Heart right ventricle (tissue), 16 donors: ENCODE measurements at regions not wholly inside any gene's neighbourhood (a gene's known extent, or its start where the extent isn't known, plus 50 kb on each side); places are given as distances from the start of the nearest gene placed in this dataset.

ENCODE experiments used
- ATAC-seq, 8 donors: fragments of 200-7000 bp; cut with Tn5 transposase; one replicate each; pipeline ENCODE4 v1.9.1; 2020; ENCODE audit warnings: mild to moderate bottlenecking in 8 of 8, moderate library complexity in 8 of 8, moderate number of reproducible peaks in 1 of 8
- DNase-seq, 2 donors: peaks; one replicate each; pipeline ENCODE4 v3.0.0-alpha.2; 2020
- H3K27ac ChIP-seq, 10 donors: fragments of 200-600 bp; sonication (generic) in 2 of 10; one replicate each; pipeline versions ENCODE4 v1.5.0 to v1.8.0; 2020 to 2022; ENCODE audit warnings: mild to moderate bottlenecking in 3 of 10
- H3K27me3 ChIP-seq, 7 donors: fragments of 200-600 bp; one replicate each; pipeline ENCODE4 v1.8.0; 2021 to 2022; ENCODE audit warnings: mild to moderate bottlenecking in 2 of 7
- H3K36me3 ChIP-seq, 9 donors: fragments of 200-600 bp; sonication (generic) in 1 of 9; one replicate each; pipeline versions ENCODE4 v1.5.0 to v1.8.0; 2020 to 2022; ENCODE audit warnings: mild to moderate bottlenecking in 2 of 9
- H3K4me1 ChIP-seq, 9 donors: fragments of 200-600 bp; sonication (generic) in 1 of 9; one replicate each; pipeline versions ENCODE4 v1.5.0 to v1.8.0; 2020 to 2022; ENCODE audit warnings: mild to moderate bottlenecking in 4 of 9
- H3K4me3 ChIP-seq, 10 donors: fragments of 200-600 bp; sonication (generic) in 2 of 10; one replicate each; pipeline versions ENCODE4 v1.5.0 to v1.8.0; 2020 to 2022; ENCODE audit warnings: mild to moderate bottlenecking in 7 of 10, moderate library complexity in 2 of 10
- H3K9me3 ChIP-seq, 11 donors: fragments of 200-600 bp in 10 of 11; sonication (generic) in 2 of 11; one replicate each; pipeline versions ENCODE4 v1.5.0 to v1.8.0; 2013 to 2022; ENCODE audit warnings: mild to moderate bottlenecking in 2 of 11, control low read depth in 1 of 11, moderate library complexity in 1 of 11
- whole genome bisulfite sequencing, 2 donors: extraction: QIAGEN DNeasy Blood & Tissue Kit; methylation state at CpG; one replicate each; pipeline ENCODE4 v1.1.7; 2013; ENCODE audit warnings: inconsistent platforms in 1 of 2; 5-methylcytosine and 5-hydroxymethylcytosine counted together
- intact Hi-C, 10 donors: fragments of 100-400 bp; cut with DNase I; formaldehyde crosslinking; loops; one replicate each; pipeline versions ENCODE4 v1.11.1 to v1.14.2; 2022
- TF ChIP-seq, protein P1 (sequence below), 9 donors: fragments of 200-600 bp; sonication (generic) in 2 of 9; IDR thresholded peaks; one replicate each; pipeline versions ENCODE4 v1.5.0 to v1.8.0; 2021 to 2022; ENCODE audit warnings: antibody characterized with exemption in 9 of 9, mild to moderate bottlenecking in 5 of 9, moderate library complexity in 1 of 9
- donor health status: Arrhythmogenic right ventricular cardiomyopathy.
- donor health status: ischemic (EF 13 %, LVEDD 7.1; RV severe dilation, severe dysfunction).
- donor health status: healthy with polysubstance abuse.
- donor health status: DM: no; HTN: yes; CAD: no.
- donor health status: DM: no; HTN: no; CAD: no.
- donor health status: ischemic (EF 25% LVEDD 6.9; RV normal size, moderate dysfunction).
- donor health status: ischemic (EF 25% LVEDD 5.7; RV mildly dilated, moderate dysfunction).
- donor health status: healthy.
- donor health status: DM: yes; HTN: yes; CAD: no.
- donor health status: Ischemic cardiomyopathy.
- donor health status: ischemic (EF 35%, LVEDD 5.7; RV mildly dilated, moderate dysfunction).
- donor health status: nonischemic (EF 11% LVEDD 7.7; RV severe dilation, severe dysfunction).
- donor health status: DM: yes; HTN: yes; CAD: no.
- donor health status: PGD.
- donor health status: ischemic (EF 29% LVEDD 5.4; RV normal size, mild dysfunction).
- donor health status: nonischemic (EF 23%, LVEDD 6.1; RV moderate dilation, normal function).

DNA sequence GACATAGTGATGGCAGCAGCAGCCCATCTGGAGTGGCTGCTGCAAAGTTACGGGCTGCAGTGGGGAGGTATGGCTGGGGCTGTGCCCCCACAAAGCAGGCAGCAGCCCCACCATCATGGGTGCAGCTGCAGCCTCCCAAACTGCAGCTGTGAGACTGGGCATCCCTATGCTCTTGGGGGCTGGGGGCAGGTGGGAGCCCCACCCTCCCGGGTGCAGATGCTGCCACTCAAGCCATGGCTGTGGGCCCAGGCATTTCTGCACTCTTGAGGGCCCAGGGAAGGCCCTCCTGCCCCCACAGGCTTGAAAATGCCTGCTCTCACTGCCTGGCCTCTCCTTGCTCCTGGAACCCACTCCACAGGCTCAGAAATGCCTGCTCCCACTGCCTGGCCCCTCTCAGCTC lies 389.4 kb downstream of the TEX13C start:
- no peak for ATAC-seq

DNA sequence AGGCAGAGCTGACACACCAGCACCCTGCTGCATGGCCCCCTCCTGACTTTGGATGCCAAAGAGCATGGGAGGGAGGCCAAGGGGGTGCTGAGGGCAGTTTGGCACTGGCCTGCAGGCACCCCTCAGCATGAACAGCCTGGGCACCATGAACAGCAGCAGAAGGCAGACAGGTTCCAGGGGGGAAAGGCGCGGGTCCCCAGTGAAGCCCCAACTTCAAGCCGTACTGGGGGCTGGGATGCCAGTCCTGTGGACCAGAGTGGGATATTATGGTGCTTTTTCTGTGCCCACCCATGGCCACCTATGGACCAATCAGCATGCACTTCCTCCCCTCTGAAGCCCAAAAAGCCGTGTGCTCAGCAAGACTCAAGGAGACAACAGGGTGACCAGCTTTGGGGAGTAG lies 389.9 kb downstream of the TEX13C start:
- intact Hi-C loops, result no loop called here
- DNase-seq, result no peak
- H3K27ac ChIP-seq, result no peak overlapping the region
- H3K36me3 ChIP-seq, result no peaks in the 10 kb centered on the region
- no peak overlapping the region for H3K4me3 ChIP-seq
- TF ChIP-seq, protein P1, sequence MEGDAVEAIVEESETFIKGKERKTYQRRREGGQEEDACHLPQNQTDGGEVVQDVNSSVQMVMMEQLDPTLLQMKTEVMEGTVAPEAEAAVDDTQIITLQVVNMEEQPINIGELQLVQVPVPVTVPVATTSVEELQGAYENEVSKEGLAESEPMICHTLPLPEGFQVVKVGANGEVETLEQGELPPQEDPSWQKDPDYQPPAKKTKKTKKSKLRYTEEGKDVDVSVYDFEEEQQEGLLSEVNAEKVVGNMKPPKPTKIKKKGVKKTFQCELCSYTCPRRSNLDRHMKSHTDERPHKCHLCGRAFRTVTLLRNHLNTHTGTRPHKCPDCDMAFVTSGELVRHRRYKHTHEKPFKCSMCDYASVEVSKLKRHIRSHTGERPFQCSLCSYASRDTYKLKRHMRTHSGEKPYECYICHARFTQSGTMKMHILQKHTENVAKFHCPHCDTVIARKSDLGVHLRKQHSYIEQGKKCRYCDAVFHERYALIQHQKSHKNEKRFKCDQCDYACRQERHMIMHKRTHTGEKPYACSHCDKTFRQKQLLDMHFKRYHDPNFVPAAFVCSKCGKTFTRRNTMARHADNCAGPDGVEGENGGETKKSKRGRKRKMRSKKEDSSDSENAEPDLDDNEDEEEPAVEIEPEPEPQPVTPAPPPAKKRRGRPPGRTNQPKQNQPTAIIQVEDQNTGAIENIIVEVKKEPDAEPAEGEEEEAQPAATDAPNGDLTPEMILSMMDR (IDR thresholded peaks at IDR 0.05), result no peak
- no peak for ATAC-seq
- WGBS, 2 donors, result 90 to 91% methylated on average over 3 to 4 of the region's 4 CpGs
- H3K4me1 ChIP-seq, result no peaks in the 10 kb centered on the region
- no peaks in the 10 kb centered on the region for H3K27me3 ChIP-seq
- H3K9me3 ChIP-seq, result peaks cover 0 to 7% (median 0%) of the 10 kb centered on the region in 11 donors

More for the DNA sequence above, 389.4 kb downstream of the TEX13C start:
- no peaks in the 10 kb centered on the region for H3K4me1 ChIP-seq
- WGBS, 2 donors, result 39 to 57% methylated on average over 2 of the region's 2 CpGs
- no peak overlapping the region for H3K4me3 ChIP-seq
- intact Hi-C loops, result no loop called here
- H3K27ac ChIP-seq, result no peak overlapping the region
- DNase-seq, result no peak
- H3K36me3 ChIP-seq, result no peaks in the 10 kb centered on the region
- TF ChIP-seq, protein P1 (IDR thresholded peaks at IDR 0.05), result no peak
- peaks cover 0 to 10% (median 0%) of the 10 kb centered on the region in 11 donors for H3K9me3 ChIP-seq
- H3K27me3 ChIP-seq, result no peaks in the 10 kb centered on the region

DNA sequence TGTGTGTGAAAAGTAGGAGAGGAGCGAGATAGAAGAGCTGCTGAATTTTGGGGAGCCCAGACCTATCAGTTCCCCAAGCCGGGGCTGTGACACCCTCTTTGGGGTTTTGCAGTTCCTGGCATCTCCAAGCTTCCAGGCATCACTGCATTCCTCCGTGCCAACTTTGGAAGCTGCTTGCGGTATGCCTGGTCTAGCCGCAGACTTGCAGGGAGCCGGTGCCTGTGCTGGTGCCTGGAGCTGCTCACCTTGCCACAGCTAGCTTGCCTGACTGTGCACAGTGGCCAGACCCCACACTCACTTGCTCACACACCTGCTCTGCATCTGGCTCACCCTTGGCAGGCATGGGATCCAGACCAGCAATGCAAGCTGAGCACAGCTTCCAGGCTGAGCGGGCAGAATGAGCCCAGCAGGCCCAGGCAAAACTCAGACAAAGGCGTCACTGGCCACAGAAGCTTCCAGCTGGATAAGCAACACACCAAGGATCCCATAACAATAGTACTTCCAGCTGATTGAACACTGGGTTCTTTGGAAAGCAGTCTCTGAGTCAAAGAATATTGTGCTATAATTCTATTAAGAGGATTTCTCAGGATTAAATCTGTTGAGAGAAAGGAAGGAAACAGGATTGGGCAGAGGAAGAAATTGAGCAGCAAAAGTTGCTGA lies 390.9 kb downstream of the TEX13C start:
- TF ChIP-seq, protein P1 (IDR thresholded peaks at IDR 0.05), result no peak
- Histone ChIP-seq H3K27me3 (no peaks in the 10 kb centered on the region), H3K9me3 (no peaks in the 10 kb centered on the region), H3K4me3 (no peak overlapping the region), H3K36me3 (no peaks in the 10 kb centered on the region), H3K27ac (no peak overlapping the region), H3K4me1 (no peaks in the 10 kb centered on the region)
- intact Hi-C loops, result no loop called here
- DNase-seq (no peak), ATAC-seq (no peak)
- 77 to 86% methylated on average over 8 of the region's 8 CpGs for WGBS, 2 donors

DNA sequence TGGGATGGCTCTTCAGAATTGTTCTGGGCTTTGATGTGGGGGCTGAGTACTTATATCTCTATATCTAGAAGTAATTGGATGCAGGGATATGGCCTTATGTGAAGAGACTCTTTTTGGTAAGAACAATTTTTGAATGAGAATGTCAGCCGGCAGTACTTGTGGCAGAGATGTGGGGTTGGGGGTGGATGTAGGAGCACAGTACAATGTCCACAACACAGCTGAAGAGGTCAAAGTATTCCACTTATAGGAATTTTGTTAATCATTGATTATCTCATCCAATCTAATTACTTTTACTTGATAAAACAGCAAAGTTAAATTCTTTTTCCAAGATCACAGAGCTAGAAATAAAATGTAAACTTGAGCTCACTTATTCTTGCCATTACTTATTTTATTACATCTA lies 391.4 kb downstream of the TEX13C start:
- Histone ChIP-seq H3K4me3 (no peak overlapping the region), H3K36me3 (no peaks in the 10 kb centered on the region), H3K27me3 (no peaks in the 10 kb centered on the region), H3K27ac (no peak overlapping the region), H3K4me1 (no peaks in the 10 kb centered on the region), H3K9me3 (no peaks in the 10 kb centered on the region)
- TF ChIP-seq, protein P1 (IDR thresholded peaks at IDR 0.05), result no peak
- ATAC-seq, result no peak
- no peak for DNase-seq
- intact Hi-C loops, result no loop called here
- 86 to 100% methylated on average over 1 of the region's 1 CpG for WGBS, 2 donors
